HL-60 (cell line): ENCODE measurements at regions not wholly inside any gene's neighbourhood (a gene's known extent, or its start where the extent isn't known, plus 50 kb on each side); places are given as distances from the start of the nearest gene placed in this dataset.

Experiments used
- DNase-seq, 2 experiments: peaks; one replicate each; pipeline ENCODE4 v3.0.0-alpha.2; 2010 to 2020; ENCODE audit warnings: low read depth in 1 of 2, low spot score in 1 of 2
- H3K27ac ChIP-seq: fragments of 250-450 bp; sonication (Bioruptor Pico); replicated peaks from 2 replicates; pipeline ENCODE4 v1.5.1; 2020; ENCODE audit warnings: mild to moderate bottlenecking, moderate library complexity
- H3K27me3 ChIP-seq: fragments of 250-450 bp; sonication (Bioruptor Pico); 2 replicates; pipeline ENCODE4 v1.5.1; 2021; ENCODE audit warnings: mild to moderate bottlenecking, moderate library complexity; ENCODE audit not compliant: insufficient read depth, poor library complexity, severe bottlenecking
- H3K4me3 ChIP-seq: replicated peaks from 2 replicates; pipeline ENCODE4 v1.5.1; 2011; ENCODE audit warnings: mild to moderate bottlenecking, control low read depth, low read length; ENCODE audit not compliant: insufficient read depth
- GABPA ChIP-seq: IDR thresholded peaks from 2 replicates; pipeline ENCODE4 v1.6.1; 2012; ENCODE audit warnings: low read depth
- POLR2AphosphoS5 ChIP-seq: IDR thresholded peaks from 2 replicates; pipeline ENCODE4 v1.6.1; 2012; ENCODE audit warnings: low read depth
- SPI1 ChIP-seq: IDR thresholded peaks from 2 replicates; pipeline ENCODE4 v1.6.1; 2012; ENCODE audit warnings: low read depth, mild to moderate bottlenecking, borderline replicate concordance
- TF ChIP-seq, protein P1 (sequence below): IDR thresholded peaks from 2 replicates; pipeline ENCODE4 v1.6.1; 2012; ENCODE audit warnings: low read depth; ENCODE audit not compliant: insufficient replicate concordance
- TF ChIP-seq, protein P2 (sequence below): IDR thresholded peaks from one replicate; pipeline ENCODE4 v1.5.1; 2011; ENCODE audit warnings: low read length, control low read depth, inconsistent platforms; ENCODE audit not compliant: insufficient read depth

DNA sequence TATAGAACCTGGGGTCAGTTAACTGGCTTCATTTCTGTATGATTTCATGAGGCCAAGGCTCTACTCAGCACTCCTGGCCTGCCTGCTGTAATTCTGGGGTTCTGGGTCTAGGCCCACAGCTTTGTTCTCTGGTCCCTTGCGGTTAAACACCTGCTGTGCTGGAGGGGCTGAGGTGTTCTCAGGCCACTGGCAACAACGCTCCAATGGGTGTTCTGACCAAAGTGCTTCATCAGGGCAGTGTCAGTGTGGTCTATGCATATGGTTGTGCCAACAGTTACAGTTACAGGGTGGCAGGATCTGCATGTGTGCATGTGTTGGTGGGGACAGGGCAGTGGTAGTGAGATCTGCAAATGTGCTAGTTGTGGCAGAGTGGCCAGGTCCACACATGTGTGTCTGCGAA, 64.1 kb upstream of the GMNC start:
- TF ChIP-seq GABPA, result no peak
- no peak for TF ChIP-seq POLR2AphosphoS5
- TF ChIP-seq, protein P1, sequence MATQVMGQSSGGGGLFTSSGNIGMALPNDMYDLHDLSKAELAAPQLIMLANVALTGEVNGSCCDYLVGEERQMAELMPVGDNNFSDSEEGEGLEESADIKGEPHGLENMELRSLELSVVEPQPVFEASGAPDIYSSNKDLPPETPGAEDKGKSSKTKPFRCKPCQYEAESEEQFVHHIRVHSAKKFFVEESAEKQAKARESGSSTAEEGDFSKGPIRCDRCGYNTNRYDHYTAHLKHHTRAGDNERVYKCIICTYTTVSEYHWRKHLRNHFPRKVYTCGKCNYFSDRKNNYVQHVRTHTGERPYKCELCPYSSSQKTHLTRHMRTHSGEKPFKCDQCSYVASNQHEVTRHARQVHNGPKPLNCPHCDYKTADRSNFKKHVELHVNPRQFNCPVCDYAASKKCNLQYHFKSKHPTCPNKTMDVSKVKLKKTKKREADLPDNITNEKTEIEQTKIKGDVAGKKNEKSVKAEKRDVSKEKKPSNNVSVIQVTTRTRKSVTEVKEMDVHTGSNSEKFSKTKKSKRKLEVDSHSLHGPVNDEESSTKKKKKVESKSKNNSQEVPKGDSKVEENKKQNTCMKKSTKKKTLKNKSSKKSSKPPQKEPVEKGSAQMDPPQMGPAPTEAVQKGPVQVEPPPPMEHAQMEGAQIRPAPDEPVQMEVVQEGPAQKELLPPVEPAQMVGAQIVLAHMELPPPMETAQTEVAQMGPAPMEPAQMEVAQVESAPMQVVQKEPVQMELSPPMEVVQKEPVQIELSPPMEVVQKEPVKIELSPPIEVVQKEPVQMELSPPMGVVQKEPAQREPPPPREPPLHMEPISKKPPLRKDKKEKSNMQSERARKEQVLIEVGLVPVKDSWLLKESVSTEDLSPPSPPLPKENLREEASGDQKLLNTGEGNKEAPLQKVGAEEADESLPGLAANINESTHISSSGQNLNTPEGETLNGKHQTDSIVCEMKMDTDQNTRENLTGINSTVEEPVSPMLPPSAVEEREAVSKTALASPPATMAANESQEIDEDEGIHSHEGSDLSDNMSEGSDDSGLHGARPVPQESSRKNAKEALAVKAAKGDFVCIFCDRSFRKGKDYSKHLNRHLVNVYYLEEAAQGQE, result no peak
- TF ChIP-seq SPI1, result no peak
- Histone ChIP-seq H3K4me3 (no peak overlapping the region), H3K27me3 (no peaks in the 10 kb centered on the region), H3K27ac (no peak overlapping the region)
- no peak for DNase-seq

DNA sequence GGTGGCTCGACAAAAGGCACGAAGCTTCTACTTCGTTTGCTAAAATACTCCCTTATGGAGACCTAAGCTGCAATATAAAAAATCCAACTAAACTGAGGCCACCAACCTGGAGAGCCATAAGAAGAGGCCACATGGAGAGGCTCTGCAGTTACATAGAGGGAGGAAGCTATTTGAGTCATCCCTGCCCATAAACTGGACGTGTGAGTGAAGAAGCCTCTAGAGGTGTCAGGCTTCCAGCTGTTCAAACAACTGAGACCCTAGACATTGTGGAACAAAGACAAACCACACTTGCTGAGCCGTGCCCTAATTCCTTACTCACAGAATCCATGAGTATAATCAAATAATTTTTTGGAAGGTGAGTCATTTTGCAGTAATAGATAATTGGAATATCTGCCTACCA, 50.2 kb upstream of the GMNC start:
- Histone ChIP-seq H3K27ac (no peak overlapping the region), H3K4me3 (no peak overlapping the region), H3K27me3 (peaks cover 3% of the 10 kb centered on the region)
- no peak for TF ChIP-seq SPI1
- no peak for TF ChIP-seq POLR2AphosphoS5
- no peak for TF ChIP-seq GABPA
- TF ChIP-seq, protein P2, sequence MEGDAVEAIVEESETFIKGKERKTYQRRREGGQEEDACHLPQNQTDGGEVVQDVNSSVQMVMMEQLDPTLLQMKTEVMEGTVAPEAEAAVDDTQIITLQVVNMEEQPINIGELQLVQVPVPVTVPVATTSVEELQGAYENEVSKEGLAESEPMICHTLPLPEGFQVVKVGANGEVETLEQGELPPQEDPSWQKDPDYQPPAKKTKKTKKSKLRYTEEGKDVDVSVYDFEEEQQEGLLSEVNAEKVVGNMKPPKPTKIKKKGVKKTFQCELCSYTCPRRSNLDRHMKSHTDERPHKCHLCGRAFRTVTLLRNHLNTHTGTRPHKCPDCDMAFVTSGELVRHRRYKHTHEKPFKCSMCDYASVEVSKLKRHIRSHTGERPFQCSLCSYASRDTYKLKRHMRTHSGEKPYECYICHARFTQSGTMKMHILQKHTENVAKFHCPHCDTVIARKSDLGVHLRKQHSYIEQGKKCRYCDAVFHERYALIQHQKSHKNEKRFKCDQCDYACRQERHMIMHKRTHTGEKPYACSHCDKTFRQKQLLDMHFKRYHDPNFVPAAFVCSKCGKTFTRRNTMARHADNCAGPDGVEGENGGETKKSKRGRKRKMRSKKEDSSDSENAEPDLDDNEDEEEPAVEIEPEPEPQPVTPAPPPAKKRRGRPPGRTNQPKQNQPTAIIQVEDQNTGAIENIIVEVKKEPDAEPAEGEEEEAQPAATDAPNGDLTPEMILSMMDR, result no peak
- TF ChIP-seq, protein P1, result no peak
- no peak for DNase-seq
